ENCODE measurements at regions not wholly inside any gene's neighbourhood (a gene's known extent, or its start where the extent isn't known, plus 50 kb on each side); places are given as distances from the start of the nearest gene placed in this dataset.
"Not testable (repeated sequence)": the region's sequence is repeated elsewhere in the genome, so short reads cannot be mapped to it uniquely, and the experiment has no call there.

- H3K27ac Mint-ChIP-seq = no peak overlapping the region
- ATAC-seq (no peak), DNase-seq (no peak)
- no peaks in the 10 kb centered on the region for H3K27me3 Mint-ChIP-seq
- H3K4me3 Mint-ChIP-seq = no peak overlapping the region
- no peaks in the 10 kb centered on the region for H3K9me3 Mint-ChIP-seq
- no peaks in the 10 kb centered on the region for H3K4me1 Mint-ChIP-seq
These were observed 687.3 kb upstream of the ACTRT1 start for GRCh38 chrX:128739539-128739938.

- Mint-ChIP-seq H3K27ac (no peak overlapping the region), H3K27me3 (no peaks in the 10 kb centered on the region), H3K4me1 (no peaks in the 10 kb centered on the region), H3K4me3 (no peak overlapping the region), H3K9me3 (peaks cover 0 to 6% of the 10 kb centered on the region in 2 donors)
- no peak for DNase-seq
- ATAC-seq = no peak
These were observed 676.7 kb upstream of the ACTRT1 start for GRCh38 chrX:128728943-128729342.

- Mint-ChIP-seq H3K27me3 (no peaks in the 10 kb centered on the region), H3K4me1 (no peaks in the 10 kb centered on the region), H3K4me3 (no peak overlapping the region), H3K9me3 (no peaks in the 10 kb centered on the region), H3K27ac (no peak overlapping the region)
- no peak for ATAC-seq
- no peak for DNase-seq
These were observed 665.7 kb upstream of the ACTRT1 start for GRCh38 chrX:128717635-128718578.

DNA sequence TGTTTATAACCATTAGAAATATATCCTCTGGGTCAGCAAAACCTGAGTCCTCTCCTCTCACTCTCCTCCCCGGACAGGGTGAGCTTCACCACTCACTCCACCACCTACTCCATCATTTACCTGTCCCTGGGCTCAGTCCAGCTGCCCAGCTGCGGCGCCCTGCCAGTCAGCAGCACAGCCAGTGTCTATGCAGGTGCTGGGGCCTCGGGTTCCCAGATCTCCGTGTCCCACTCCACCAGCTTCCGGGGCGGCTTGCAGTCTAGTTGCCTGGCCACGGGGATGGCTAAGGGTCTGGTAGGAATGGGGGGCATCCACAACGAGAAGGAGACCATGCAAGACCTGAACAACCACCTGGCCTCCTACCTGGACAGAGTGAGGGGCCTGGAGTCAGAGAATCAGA is 662.2 kb upstream of the ACTRT1 start:
- H3K4me1 Mint-ChIP-seq = no peaks in the 10 kb centered on the region
- H3K27me3 Mint-ChIP-seq = no peaks in the 10 kb centered on the region
- ATAC-seq (no peak), DNase-seq (no peak)
- no peak overlapping the region for H3K4me3 Mint-ChIP-seq
- no peak overlapping the region for H3K27ac Mint-ChIP-seq
- no peaks in the 10 kb centered on the region for H3K9me3 Mint-ChIP-seq

GRCh38 chrX:128699716-128700285 is 647.6 kb upstream of the ACTRT1 start:
- H3K27me3 Mint-ChIP-seq = no peaks in the 10 kb centered on the region
- H3K4me1 Mint-ChIP-seq = no peaks in the 10 kb centered on the region
- DNase-seq (no peak), ATAC-seq (no peak)
- H3K27ac Mint-ChIP-seq = no peak overlapping the region
- H3K4me3 Mint-ChIP-seq = no peak overlapping the region
- no peaks in the 10 kb centered on the region for H3K9me3 Mint-ChIP-seq

GRCh38 chrX:128698573-128699181 is 646.5 kb upstream of the ACTRT1 start:
- Mint-ChIP-seq H3K4me3 (no peak overlapping the region), H3K4me1 (no peaks in the 10 kb centered on the region), H3K9me3 (no peaks in the 10 kb centered on the region), H3K27ac (no peak overlapping the region), H3K27me3 (no peaks in the 10 kb centered on the region)
- ATAC-seq (no peak), DNase-seq (no peak)

GRCh38 chrX:128691872-128692271 is 639.7 kb upstream of the ACTRT1 start:
- Mint-ChIP-seq H3K4me1 (no peaks in the 10 kb centered on the region), H3K4me3 (no peak overlapping the region), H3K27ac (no peak overlapping the region), H3K9me3 (no peaks in the 10 kb centered on the region), H3K27me3 (no peaks in the 10 kb centered on the region)
- no peak for ATAC-seq
- no peak for DNase-seq

DNA sequence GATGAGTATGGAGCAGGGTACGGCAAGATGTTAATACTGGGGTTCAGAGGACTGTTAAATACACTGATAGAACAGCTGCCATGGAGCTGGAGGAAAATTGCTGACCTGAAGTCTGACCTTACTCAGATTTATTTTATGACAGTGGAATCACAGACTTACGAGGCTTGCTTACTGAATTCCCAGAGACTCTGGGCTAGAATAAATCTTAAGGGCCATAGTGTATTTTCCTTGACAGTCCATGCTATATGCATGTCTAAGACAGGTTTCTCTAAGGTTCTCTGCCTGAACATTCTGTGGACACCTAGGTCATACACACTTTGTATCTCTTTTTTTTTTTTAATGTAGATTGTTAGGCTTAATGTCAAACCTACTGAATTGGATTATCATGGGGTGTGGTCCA is 633.2 kb upstream of the ACTRT1 start:
- DNase-seq (no peak), ATAC-seq (no peak)
- H3K4me1 Mint-ChIP-seq = no peaks in the 10 kb centered on the region
- H3K27ac Mint-ChIP-seq = no peak overlapping the region
- no peaks in the 10 kb centered on the region for H3K27me3 Mint-ChIP-seq
- H3K9me3 Mint-ChIP-seq = no peaks in the 10 kb centered on the region
- H3K4me3 Mint-ChIP-seq = no peak overlapping the region

- DNase-seq (no peak), ATAC-seq (no peak)
- H3K4me1 Mint-ChIP-seq = no peaks in the 10 kb centered on the region
- H3K27me3 Mint-ChIP-seq = no peaks in the 10 kb centered on the region
- H3K27ac Mint-ChIP-seq = no peak overlapping the region
- peaks cover 0 to 11% of the 10 kb centered on the region in 2 donors for H3K9me3 Mint-ChIP-seq
- H3K4me3 Mint-ChIP-seq = no peak overlapping the region
These were observed 624.4 kb upstream of the ACTRT1 start for GRCh38 chrX:128676651-128677050.

GRCh38 chrX:128674326-128675086 is 622.3 kb upstream of the ACTRT1 start:
- DNase-seq, H3K27me3 Mint-ChIP-seq, H3K4me1 Mint-ChIP-seq, ATAC-seq, H3K4me3 Mint-ChIP-seq, H3K27ac Mint-ChIP-seq: not testable (repeated sequence)
- peaks cover 0 to 11% of the 10 kb centered on the region in 2 donors for H3K9me3 Mint-ChIP-seq

DNA sequence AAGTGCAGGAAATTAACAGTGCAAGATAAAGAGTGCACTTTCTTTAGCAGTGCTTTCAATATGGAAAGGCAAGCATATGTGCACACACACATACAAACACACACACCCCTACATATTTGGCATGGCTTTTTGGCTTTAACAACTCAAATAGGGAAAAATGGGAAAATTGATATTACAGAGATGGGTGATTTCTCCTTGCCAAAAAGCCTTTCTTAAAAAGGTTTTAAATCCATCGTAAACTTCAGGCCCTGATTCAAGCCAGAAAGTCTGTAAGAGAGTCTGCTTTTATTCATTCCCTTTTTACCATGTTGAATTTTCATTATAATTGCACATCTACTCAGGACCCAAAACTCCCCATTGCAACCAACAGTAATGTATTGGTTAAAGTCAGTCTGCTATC is 612.0 kb upstream of the ACTRT1 start:
- no peak for DNase-seq
- no peak overlapping the region for H3K4me3 Mint-ChIP-seq
- H3K9me3 Mint-ChIP-seq = no peaks in the 10 kb centered on the region
- no peak for ATAC-seq
- H3K27me3 Mint-ChIP-seq = no peaks in the 10 kb centered on the region
- no peaks in the 10 kb centered on the region for H3K4me1 Mint-ChIP-seq
- H3K27ac Mint-ChIP-seq = no peak overlapping the region

DNA sequence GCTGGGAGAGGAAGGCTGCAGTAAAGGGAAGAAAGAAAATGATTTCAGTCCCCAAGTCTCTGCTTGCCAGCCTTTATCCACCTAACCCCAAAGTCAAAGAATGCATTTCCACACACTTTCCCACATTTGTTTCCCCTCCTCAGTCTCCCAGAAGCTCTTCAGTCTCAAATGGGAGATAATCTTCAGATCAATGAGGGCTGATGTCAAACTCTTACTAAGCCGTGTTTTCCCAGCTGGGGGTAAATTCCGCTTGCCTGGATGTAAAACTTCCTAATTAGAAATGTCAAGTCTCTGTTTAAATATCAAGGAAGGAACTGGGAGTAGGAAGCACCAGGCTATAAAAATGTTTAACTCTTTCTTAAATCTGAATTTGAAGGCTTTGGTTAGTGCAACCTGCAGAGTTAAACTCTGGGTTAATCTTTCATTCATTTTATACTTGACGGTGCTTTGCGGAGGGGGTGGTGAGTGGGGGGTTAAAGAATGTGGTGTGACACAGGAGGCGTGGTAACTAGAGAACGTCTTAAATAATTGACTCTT is 601.4 kb upstream of the ACTRT1 start:
- Mint-ChIP-seq H3K9me3 (peaks cover 4 to 12% of the 10 kb centered on the region in 2 donors), H3K27ac (no peak overlapping the region), H3K4me3 (no peak overlapping the region), H3K27me3 (no peaks in the 10 kb centered on the region), H3K4me1 (no peaks in the 10 kb centered on the region)
- no peak for DNase-seq
- no peak for ATAC-seq

GRCh38 chrX:128650326-128650725 is 598.1 kb upstream of the ACTRT1 start:
- Mint-ChIP-seq H3K27me3 (no peaks in the 10 kb centered on the region), H3K27ac (no peak overlapping the region)

DNA sequence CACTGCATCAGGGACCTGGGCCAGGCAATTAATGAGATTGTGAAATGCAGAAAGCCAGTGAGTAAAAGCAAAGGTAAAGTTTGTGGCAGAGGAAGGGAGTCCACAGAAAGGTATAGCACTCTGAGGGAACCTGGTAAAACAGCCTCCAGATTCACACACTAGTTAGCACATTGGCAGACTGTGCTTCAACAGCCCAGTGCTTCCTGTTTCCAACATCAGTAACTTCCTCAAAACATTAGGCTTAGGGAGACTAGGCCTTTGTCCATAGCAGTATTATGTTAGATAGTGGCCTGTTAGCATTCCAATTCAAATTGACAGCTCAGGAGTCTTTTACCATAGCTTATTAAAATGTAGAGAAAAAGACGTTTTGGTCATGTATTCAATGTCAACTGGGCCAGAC is 582.6 kb upstream of the ACTRT1 start:
- no peak for DNase-seq
- no peak for ATAC-seq
- Mint-ChIP-seq H3K4me3 (no peak overlapping the region), H3K4me1 (no peaks in the 10 kb centered on the region), H3K27me3 (peaks cover 5% of the 10 kb centered on the region), H3K9me3 (no peaks in the 10 kb centered on the region), H3K27ac (no peak overlapping the region)

More at GRCh38 chrX:128650326-128650725, 598.1 kb upstream of the ACTRT1 start:
- DNase-seq (no peak), ATAC-seq (no peak)
- no peaks in the 10 kb centered on the region for H3K4me1 Mint-ChIP-seq
- H3K9me3 Mint-ChIP-seq = no peaks in the 10 kb centered on the region
- H3K4me3 Mint-ChIP-seq = no peak overlapping the region

DNA sequence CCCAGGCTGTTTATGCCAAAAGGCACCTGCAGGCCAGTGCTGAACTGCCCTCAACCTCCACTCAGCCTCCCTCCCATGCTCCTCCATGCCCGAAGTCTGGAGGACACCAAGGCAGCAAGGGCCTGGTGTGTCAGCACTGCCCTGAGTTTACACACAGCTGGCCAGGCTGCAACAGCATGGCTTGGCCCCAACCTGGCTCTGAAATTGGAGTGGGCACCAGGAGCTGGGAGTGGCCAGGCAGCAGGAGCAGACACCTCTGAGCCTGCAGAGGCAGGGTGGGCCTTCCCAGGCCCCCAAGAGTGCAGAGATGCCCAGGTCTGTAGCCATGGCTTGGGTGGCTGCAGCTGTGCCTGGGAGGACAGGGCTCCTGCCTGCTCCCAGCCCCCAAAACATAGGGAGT is 571.2 kb upstream of the ACTRT1 start:
- no peak overlapping the region for H3K27ac Mint-ChIP-seq
- H3K4me1 Mint-ChIP-seq = no peaks in the 10 kb centered on the region
- no peaks in the 10 kb centered on the region for H3K9me3 Mint-ChIP-seq
- ATAC-seq (no peak), DNase-seq (no peak)
- no peak overlapping the region for H3K4me3 Mint-ChIP-seq
- H3K27me3 Mint-ChIP-seq = no peaks in the 10 kb centered on the region
